Activated naive CD8-positive, alpha-beta T cell treated with anti-CD3 and anti-CD28 coated beads, Interleukin-2, amount 10 ng/mL, durations not matched to agents 7 days and 5 days (primary cell): ENCODE measurements at regions not wholly inside any gene's neighbourhood (a gene's known extent, or its start where the extent isn't known, plus 50 kb on each side); places are given as distances from the start of the nearest gene placed in this dataset.
"Not testable (repeated sequence)": the region's sequence is repeated elsewhere in the genome, so short reads cannot be mapped to it uniquely, and the experiment has no call there.

Source experiments
- ATAC-seq: fragments of 150-1000 bp; cut with Tn5 transposase; one replicate; pipeline ENCODE4 v1.10.0; 2021; ENCODE audit warnings: low read depth, moderate library complexity
- POLR2A ChIA-PET: fragments of 350-600 bp; sonication (Branson Sonifier 250); formaldehyde crosslinking; loops from one replicate; lab custom pipeline; 2021; ENCODE audit warnings: antibody characterized with exemption; lab: Charles Lee
- DNase-seq: peaks from one replicate; pipeline ENCODE4 v3.0.0; 2021
- H3K27ac Mint-ChIP-seq: one replicate; pipeline ENCODE4 v1.8.0; 2022; ENCODE audit warnings: mild to moderate bottlenecking, mixed read lengths
- H3K27me3 Mint-ChIP-seq: one replicate; pipeline ENCODE4 v1.8.0; 2022; ENCODE audit warnings: mild to moderate bottlenecking, moderate library complexity, mixed read lengths
- H3K36me3 Mint-ChIP-seq: one replicate; pipeline ENCODE4 v1.8.0; 2021; ENCODE audit warnings: mild to moderate bottlenecking, mixed read lengths
- H3K4me1 Mint-ChIP-seq: one replicate; pipeline ENCODE4 v1.8.0; 2021; ENCODE audit warnings: mixed read lengths
- H3K4me3 Mint-ChIP-seq: one replicate; pipeline ENCODE4 v1.8.0; 2022; ENCODE audit warnings: mild to moderate bottlenecking, moderate library complexity, mixed read lengths
- H3K9me3 Mint-ChIP-seq: one replicate; pipeline ENCODE4 v1.8.0; 2021; ENCODE audit warnings: mixed read lengths

DNA sequence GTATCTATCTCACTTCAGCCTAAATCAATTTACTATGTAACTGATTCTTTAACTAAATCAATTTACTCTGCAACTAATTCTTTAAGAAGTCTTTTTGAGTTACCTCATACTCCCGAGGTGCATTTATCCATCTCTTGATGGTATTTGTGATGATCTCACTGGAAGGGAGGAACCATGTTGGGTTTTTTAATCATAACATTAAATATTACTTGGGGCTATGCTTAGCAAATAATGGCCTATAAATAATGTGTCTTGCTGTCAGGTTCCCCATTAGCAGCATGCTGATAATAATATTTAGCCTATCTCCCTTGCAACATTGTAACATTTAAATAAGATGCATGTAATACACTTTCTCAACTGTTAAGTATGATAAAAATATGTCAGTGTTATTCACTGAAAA is 411.3 kb downstream of the SLITRK1 start:
- H3K9me3 Mint-ChIP-seq: peaks cover 1% of the 10 kb centered on the region
- no peak for ATAC-seq
- H3K4me3 Mint-ChIP-seq: no peak overlapping the region

DNA sequence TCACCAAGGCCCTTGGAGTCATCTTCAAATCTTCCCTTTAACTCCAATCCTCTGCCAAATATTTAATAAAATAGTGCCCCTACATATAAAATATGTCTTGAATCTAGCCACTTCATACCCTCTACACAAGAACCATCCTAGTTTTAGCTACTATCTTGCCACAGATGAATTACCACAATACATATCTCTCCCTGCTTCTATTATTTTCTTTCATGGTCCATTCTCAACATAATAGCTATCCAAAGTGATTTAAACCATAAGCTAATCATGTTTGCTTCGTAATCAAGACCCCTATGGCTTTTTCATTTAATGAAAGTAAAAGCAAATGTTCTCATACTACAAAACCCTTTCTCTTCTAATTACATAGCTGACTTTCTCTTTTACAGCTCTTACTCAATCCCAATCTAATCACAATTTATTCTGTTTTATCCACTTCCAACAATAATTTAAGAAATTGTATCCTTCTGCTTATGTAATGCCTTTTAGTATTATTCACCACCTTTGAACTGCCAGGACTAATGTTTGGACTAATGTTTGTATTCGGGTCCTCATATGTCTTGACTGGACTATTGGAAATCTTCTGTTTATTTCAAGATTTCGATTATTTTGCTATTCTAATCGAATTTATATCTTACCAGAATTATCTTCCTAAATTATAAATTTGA is 412.0 kb downstream of the SLITRK1 start:
- ATAC-seq (no peak), DNase-seq (no peak)
- no peaks in the 10 kb centered on the region for H3K27me3 Mint-ChIP-seq
- no peaks in the 10 kb centered on the region for H3K4me1 Mint-ChIP-seq
- H3K36me3 Mint-ChIP-seq: no peaks in the 10 kb centered on the region
- H3K9me3 Mint-ChIP-seq: peaks cover 1% of the 10 kb centered on the region
- no peak overlapping the region for H3K4me3 Mint-ChIP-seq
- H3K27ac Mint-ChIP-seq: no peak overlapping the region
- POLR2A ChIA-PET: no interaction called here

More for the DNA sequence above, 411.3 kb downstream of the SLITRK1 start:
- Mint-ChIP-seq H3K27ac (no peak overlapping the region), H3K4me1 (no peaks in the 10 kb centered on the region), H3K27me3 (no peaks in the 10 kb centered on the region), H3K36me3 (no peaks in the 10 kb centered on the region)
- POLR2A ChIA-PET: no interaction called here
- DNase-seq: no peak

DNA sequence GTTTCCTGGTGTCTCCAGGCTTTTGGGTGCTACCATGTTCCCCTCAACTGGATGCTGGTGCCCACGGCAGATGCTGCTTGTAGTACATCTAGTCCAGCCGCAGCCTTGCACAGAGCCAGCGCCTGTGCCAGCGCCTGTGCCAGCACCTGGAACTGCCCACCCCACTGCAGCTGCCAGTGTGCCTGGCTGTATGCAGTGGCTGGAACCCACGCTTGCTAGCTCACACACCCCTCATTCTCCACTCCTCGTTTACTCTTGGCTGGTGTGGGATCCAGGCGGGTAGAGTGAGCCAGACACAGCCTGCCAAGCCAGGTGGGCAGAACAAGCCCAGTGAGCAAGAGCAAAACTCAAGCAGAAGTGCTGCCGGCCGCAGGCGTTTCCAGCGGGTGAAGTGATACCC is 428.6 kb downstream of the SLITRK1 start:
- no peaks in the 10 kb centered on the region for H3K4me1 Mint-ChIP-seq
- ATAC-seq: no peak
- POLR2A ChIA-PET: no interaction called here
- no peaks in the 10 kb centered on the region for H3K36me3 Mint-ChIP-seq
- no peaks in the 10 kb centered on the region for H3K9me3 Mint-ChIP-seq
- DNase-seq: no peak
- H3K27me3 Mint-ChIP-seq: no peaks in the 10 kb centered on the region
- H3K27ac Mint-ChIP-seq: no peak overlapping the region
- H3K4me3 Mint-ChIP-seq: no peak overlapping the region

DNA sequence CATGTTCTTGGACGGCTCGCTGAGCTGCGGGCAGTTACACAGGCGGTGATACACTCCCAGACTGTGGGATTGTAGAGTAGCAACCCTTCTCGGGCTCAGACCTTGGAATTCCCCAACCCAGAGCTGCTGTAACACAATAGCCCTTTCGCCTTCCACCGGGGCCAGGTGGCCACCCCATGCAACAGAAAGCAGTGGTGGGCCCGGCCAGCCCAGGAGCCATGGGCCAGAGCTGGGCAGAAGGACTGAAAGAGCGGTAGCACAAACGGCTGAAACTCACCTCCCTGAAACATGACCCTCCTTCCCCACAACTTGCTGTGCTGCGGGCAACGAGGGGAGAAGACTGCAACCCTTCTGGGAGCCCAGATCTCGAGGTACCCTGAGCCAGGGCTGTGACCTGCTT is 429.0 kb downstream of the SLITRK1 start:
- Mint-ChIP-seq H3K9me3 (no peaks in the 10 kb centered on the region), H3K4me1 (no peaks in the 10 kb centered on the region), H3K27ac (no peak overlapping the region), H3K36me3 (no peaks in the 10 kb centered on the region), H3K27me3 (no peaks in the 10 kb centered on the region), H3K4me3 (no peak overlapping the region)
- DNase-seq (no peak), ATAC-seq (no peak)
- POLR2A ChIA-PET: no interaction called here

DNA sequence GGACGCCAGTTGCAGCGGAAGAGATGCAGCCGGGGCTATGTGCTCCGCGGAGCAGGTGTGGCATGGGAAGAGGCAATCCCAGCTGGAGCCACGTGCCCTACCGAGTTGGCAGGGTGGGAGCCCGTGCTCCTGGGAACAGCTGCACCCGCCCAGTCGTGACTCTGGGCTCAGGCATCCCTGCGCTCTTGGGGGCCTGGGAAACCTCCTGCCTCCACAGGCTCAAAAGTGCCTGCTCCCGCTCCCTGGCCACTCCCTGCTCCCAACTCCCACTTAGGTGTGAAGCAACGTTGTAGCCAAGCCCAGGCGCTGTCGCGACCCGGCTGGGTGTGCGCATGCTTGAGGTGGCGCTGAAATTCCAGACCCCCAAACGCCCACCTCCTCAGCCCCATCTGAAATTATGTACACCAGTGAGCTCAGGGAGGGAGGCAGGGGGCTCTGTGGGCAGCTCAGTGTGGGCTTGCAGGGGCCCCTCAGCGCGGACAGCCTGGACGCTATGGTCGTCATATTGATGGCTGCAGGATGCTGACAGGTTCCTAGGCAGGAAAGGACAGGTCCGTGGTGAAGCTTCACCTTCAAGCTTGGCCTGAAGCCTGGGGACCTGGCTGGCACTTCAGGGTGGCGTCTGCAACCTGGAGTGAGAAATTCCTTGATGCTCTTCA is 429.9 kb downstream of the SLITRK1 start:
- POLR2A ChIA-PET: no interaction called here
- H3K27ac Mint-ChIP-seq: no peak overlapping the region
- no peaks in the 10 kb centered on the region for H3K9me3 Mint-ChIP-seq
- no peaks in the 10 kb centered on the region for H3K27me3 Mint-ChIP-seq
- no peak for DNase-seq
- no peaks in the 10 kb centered on the region for H3K36me3 Mint-ChIP-seq
- H3K4me1 Mint-ChIP-seq: no peaks in the 10 kb centered on the region
- no peak for ATAC-seq
- no peak overlapping the region for H3K4me3 Mint-ChIP-seq

DNA sequence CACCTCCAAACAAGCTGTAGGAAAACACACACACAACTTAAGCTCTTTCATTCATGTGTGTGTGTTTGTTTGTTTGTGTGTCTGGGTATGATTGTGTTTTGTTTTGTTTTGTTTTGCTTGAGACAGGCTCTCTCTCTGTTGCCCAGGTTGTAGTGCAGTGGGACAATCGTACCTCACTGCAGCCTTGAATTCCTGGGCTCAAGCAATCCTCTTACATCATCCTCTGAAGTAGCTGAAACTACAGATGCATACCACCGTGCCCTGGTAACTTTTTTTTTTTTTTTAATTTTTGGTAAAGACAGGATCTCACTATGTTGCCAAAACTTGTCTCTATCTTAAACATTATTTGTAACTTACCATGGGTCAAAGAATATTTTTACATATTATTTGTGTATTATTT is 431.7 kb downstream of the SLITRK1 start:
- Mint-ChIP-seq H3K4me1 (no peaks in the 10 kb centered on the region), H3K36me3 (no peaks in the 10 kb centered on the region), H3K27me3 (no peaks in the 10 kb centered on the region), H3K4me3 (no peak overlapping the region), H3K9me3 (peaks cover 2% of the 10 kb centered on the region), H3K27ac (no peak overlapping the region)
- ATAC-seq (no peak), DNase-seq (no peak)
- POLR2A ChIA-PET: no interaction called here

- peaks cover 2% of the 10 kb centered on the region for H3K9me3 Mint-ChIP-seq
- H3K27ac Mint-ChIP-seq: no peak overlapping the region
- H3K4me3 Mint-ChIP-seq: no peak overlapping the region
- H3K27me3 Mint-ChIP-seq: no peaks in the 10 kb centered on the region
- POLR2A ChIA-PET: no interaction called here
- DNase-seq (no peak), ATAC-seq (no peak)
- H3K36me3 Mint-ChIP-seq: no peaks in the 10 kb centered on the region
- H3K4me1 Mint-ChIP-seq: no peaks in the 10 kb centered on the region
Measured at GRCh38 chr13:83449668-83450395, 432.4 kb downstream of the SLITRK1 start.

DNA sequence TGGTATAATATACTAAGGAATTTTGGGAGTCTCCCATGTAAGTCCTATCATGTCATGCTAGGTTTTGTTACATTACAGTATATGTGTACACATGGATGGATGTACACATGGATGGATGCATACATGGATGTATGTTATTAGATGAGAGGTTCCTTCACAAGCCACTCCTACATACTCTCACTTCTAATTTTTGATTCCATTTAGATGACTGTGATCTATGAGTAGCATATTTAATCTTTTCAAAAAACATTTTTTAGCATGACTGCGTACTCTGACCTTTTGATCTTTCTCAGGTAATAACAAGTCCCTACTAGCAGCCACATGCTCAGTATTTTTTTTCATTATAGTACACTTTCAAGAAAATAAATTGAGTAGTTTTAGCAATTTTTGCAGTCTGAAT is 441.8 kb downstream of the SLITRK1 start:
- POLR2A ChIA-PET: no interaction called here
- Mint-ChIP-seq H3K36me3 (no peaks in the 10 kb centered on the region), H3K27me3 (no peaks in the 10 kb centered on the region), H3K27ac (no peak overlapping the region), H3K9me3 (peaks cover 2% of the 10 kb centered on the region), H3K4me3 (no peak overlapping the region), H3K4me1 (no peaks in the 10 kb centered on the region)
- ATAC-seq: no peak
- DNase-seq: no peak

GRCh38 chr13:83439464-83439863 is 442.8 kb downstream of the SLITRK1 start:
- H3K4me3 Mint-ChIP-seq, POLR2A ChIA-PET, DNase-seq, H3K27me3 Mint-ChIP-seq, H3K4me1 Mint-ChIP-seq, H3K36me3 Mint-ChIP-seq, H3K9me3 Mint-ChIP-seq, H3K27ac Mint-ChIP-seq, ATAC-seq: not testable (repeated sequence)

DNA sequence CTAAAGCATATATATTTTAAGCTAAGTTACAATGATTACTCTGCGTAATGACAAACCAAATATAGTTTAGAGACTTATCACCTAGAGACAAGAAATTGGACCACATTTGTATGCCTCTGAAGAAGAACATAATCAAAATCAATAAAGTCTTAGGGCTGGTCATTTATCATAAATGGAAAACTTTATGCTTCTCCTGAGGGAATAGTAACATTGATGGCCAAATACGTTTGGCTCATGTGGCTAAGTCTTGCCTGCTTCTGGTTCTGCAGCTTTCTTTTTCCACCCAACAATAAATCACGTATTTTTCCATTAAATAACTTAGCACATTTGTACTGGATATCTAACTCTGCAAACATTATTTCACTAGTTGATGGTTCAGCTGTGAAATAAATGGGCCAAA is 458.4 kb downstream of the SLITRK1 start:
- DNase-seq (no peak), ATAC-seq (no peak)
- peaks cover 3% of the 10 kb centered on the region for H3K9me3 Mint-ChIP-seq
- no peak overlapping the region for H3K27ac Mint-ChIP-seq
- no peaks in the 10 kb centered on the region for H3K36me3 Mint-ChIP-seq
- no peaks in the 10 kb centered on the region for H3K27me3 Mint-ChIP-seq
- H3K4me3 Mint-ChIP-seq: no peak overlapping the region
- POLR2A ChIA-PET: no interaction called here
- H3K4me1 Mint-ChIP-seq: no peaks in the 10 kb centered on the region

DNA sequence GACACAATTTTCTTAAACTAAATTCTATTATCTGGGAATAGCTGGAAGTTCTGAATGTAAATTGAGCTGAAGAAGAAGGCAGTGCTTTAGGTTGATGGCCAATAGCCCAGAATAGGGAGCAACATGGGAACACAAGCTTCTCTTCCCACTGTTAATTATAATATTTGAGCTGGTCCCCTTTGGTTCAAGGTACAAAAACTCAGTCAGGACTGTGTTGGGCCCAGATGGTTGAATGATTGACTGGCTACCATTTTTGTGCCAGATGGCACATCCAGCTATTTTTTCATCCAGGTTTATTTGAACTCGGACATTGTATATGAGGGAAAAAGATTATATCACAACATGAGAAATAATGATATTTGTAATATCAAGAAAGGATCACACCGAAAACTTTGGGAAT is 458.9 kb downstream of the SLITRK1 start:
- H3K9me3 Mint-ChIP-seq: peaks cover 3% of the 10 kb centered on the region
- POLR2A ChIA-PET: no interaction called here
- DNase-seq (no peak), ATAC-seq (no peak)
- H3K36me3 Mint-ChIP-seq: no peaks in the 10 kb centered on the region
- no peak overlapping the region for H3K4me3 Mint-ChIP-seq
- H3K27ac Mint-ChIP-seq: no peak overlapping the region
- no peaks in the 10 kb centered on the region for H3K4me1 Mint-ChIP-seq
- no peaks in the 10 kb centered on the region for H3K27me3 Mint-ChIP-seq

DNA sequence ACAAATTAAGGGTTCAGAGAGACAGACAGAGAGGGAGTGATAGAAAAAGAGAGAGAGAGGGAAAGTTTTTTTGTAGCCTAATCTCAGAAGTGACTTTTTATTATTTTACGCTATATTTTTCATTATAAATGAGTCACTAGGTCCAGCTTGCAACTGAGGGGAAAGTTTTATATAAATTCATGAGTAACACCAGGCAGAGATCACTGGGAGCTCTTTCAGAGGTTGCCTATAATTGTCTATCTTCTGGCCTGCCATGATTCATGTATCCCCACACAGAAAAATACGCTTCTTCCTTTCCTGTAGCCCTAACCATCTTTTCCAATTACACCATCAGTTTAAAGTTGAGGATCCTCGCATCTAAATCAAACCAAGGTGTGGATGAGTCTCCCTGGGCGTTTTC is 467.9 kb downstream of the SLITRK1 start:
- DNase-seq (no peak), ATAC-seq (no peak)
- no peaks in the 10 kb centered on the region for H3K4me1 Mint-ChIP-seq
- H3K9me3 Mint-ChIP-seq: peaks cover 3% of the 10 kb centered on the region
- POLR2A ChIA-PET: no interaction called here
- H3K4me3 Mint-ChIP-seq: no peak overlapping the region
- H3K27ac Mint-ChIP-seq: no peak overlapping the region
- H3K36me3 Mint-ChIP-seq: no peaks in the 10 kb centered on the region
- no peaks in the 10 kb centered on the region for H3K27me3 Mint-ChIP-seq

DNA sequence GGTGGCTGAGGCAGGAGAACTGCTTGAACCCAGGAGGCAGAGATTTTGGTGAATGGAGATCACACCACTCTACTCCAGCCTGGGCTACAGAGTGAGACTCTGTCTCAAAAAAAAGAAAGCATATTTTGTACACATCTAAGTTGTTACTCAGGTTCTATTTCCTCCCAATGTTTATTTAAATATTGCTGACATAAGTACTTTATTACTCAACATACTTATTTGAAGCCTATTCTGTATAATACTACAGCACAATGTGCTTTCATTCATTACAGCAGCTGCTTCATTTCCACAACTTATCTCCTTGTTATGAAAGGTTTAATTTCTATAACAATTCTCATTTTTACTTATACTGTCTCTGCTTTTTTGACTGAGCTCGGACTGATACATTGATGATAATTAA is 495.7 kb downstream of the SLITRK1 start:
- POLR2A ChIA-PET: no interaction called here
- H3K27me3 Mint-ChIP-seq: no peaks in the 10 kb centered on the region
- ATAC-seq (no peak), DNase-seq (no peak)
- H3K36me3 Mint-ChIP-seq: no peaks in the 10 kb centered on the region
- H3K4me1 Mint-ChIP-seq: no peaks in the 10 kb centered on the region
- H3K9me3 Mint-ChIP-seq: peaks cover 4% of the 10 kb centered on the region
- no peak overlapping the region for H3K27ac Mint-ChIP-seq
- H3K4me3 Mint-ChIP-seq: no peak overlapping the region

DNA sequence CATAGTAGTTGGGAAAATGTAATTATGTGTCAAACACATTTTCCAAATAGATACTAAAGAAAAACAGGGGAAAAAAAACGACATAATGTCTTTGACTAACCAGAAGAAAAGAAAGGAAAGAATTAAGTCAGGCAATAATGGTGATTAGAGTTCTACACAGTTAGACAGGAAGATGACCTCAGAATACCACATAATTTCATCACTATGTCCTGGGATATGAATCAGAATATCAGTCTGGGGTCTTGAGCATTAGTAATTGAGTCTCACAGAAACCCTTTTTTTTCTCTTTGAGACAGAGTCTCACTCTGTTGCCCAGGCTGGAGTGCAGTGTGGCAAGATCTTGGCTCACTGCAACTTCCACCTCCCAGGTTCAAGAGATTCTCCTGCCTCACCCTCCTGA is 503.4 kb downstream of the SLITRK1 start:
- Mint-ChIP-seq H3K27me3 (no peaks in the 10 kb centered on the region), H3K4me3 (no peak overlapping the region), H3K36me3 (no peaks in the 10 kb centered on the region), H3K4me1 (no peaks in the 10 kb centered on the region), H3K9me3 (no peaks in the 10 kb centered on the region), H3K27ac (no peak overlapping the region)
- POLR2A ChIA-PET: no interaction called here
- no peak for DNase-seq
- no peak for ATAC-seq
